ENCODE measurements at regions not wholly inside any gene's neighbourhood (a gene's known extent, or its start where the extent isn't known, plus 50 kb on each side); places are given as distances from the start of the nearest gene placed in this dataset.

DNA sequence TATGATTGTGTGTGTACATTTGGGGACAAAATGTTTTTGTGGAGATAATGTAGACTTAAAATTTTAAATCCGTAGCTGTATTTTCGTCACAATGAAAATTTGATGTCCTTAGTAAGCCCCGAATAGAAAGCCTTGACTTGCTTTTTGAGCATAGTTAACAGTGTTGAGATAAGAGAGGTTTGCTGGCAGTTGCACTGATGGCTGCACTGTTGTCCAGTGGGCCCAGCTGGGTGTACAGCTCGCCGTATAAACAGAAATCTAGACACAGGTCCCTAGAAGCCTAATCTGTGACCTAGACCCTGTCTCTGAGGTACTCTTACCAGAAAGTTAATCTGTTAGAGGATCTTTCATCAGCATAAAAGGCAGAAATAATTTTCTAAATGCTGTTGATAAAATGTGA, 271.3 kb upstream of the DMRT1 start:
- CTCF ChIA-PET = no interaction called here
- FAIRE-seq (no peak), DNase-seq (ENCODE audit: low read depth, low spot score) (no peak)
- no TSS peak for BruUV-seq (replicated peaks)
- intact Hi-C loops (cut with micrococcal nuclease) = no loop called here
- Histone ChIP-seq H2AFZ (ENCODE audit: low read depth, low read length) (no peak overlapping the region), H3K4me2 (ENCODE audit: insufficient read depth, low read length) (no peak overlapping the region), H3K36me3 (ENCODE audit: control insufficient read depth in 2 of 2, extremely low read depth in 1 of 2, insufficient read depth in 2 of 2, low read length in 2 of 2) (no peaks in the 10 kb centered on the region), H3K9me1 (replicated peaks; ENCODE audit: control insufficient read depth, extremely low read depth, insufficient read depth, low read length) (no peaks in the 10 kb centered on the region), H3K79me2 (ENCODE audit: control insufficient read depth, insufficient read depth, low read length) (no peaks in the 10 kb centered on the region), H3K4me1 (ENCODE audit: control insufficient read depth, extremely low read depth, insufficient read depth, low read length) (no peaks in the 10 kb centered on the region), H3K4me3 (replicated peaks in 1 of 3; ENCODE audit: insufficient read depth in 1 of 3, low read depth in 1 of 3, low read length in 3 of 3) (no peak overlapping the region), H3K27ac (ENCODE audit: insufficient read depth, low read depth, low read length) (no peak overlapping the region), H3K27me3 (ENCODE audit: control insufficient read depth in 2 of 2, insufficient read depth in 2 of 2, low read length in 2 of 2) (peaks cover 2 to 4% of the 10 kb centered on the region in 2 experiments), H3K9me3 (replicated peaks; ENCODE audit: control insufficient read depth, insufficient read depth, low read length) (no peaks in the 10 kb centered on the region), H4K20me1 (replicated peaks; ENCODE audit: control insufficient read depth, extremely low read depth, insufficient read depth, low read length) (no peaks in the 10 kb centered on the region), H3K9ac (replicated peaks; ENCODE audit: extremely low read depth, insufficient read depth, low read length) (no peak overlapping the region)
- TF ChIP-seq GATA2 (IDR thresholded peaks at IDR 0.05; ENCODE audit: insufficient read depth, insufficient read length, low read depth, low read length) = no peak
- no peak for TF ChIP-seq EZH2 (IDR thresholded peaks at IDR 0.05; ENCODE audit: borderline replicate concordance, low read depth, low read length, severe bottlenecking)
- TF ChIP-seq MYC (IDR thresholded peaks at IDR 0.05; ENCODE audit: low read depth, low read length) = no peak
- TF ChIP-seq JUN (IDR thresholded peaks at IDR 0.05; ENCODE audit: borderline replicate concordance, insufficient read depth, insufficient read length, low read depth) = no peak
- TF ChIP-seq POLR2A (IDR thresholded peaks at IDR 0.05; ENCODE audit: low read depth, low read length) = no peak
- TF ChIP-seq FOS (IDR thresholded peaks at IDR 0.05; ENCODE audit: borderline replicate concordance, insufficient read depth, low read length) = no peak
- TF ChIP-seq, protein P1, sequence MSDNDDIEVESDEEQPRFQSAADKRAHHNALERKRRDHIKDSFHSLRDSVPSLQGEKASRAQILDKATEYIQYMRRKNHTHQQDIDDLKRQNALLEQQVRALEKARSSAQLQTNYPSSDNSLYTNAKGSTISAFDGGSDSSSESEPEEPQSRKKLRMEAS (IDR thresholded peaks at IDR 0.05; ENCODE audit: insufficient read depth, insufficient read length) = no peak
- POLR2A ChIA-PET = no interaction called here
- dilution Hi-C loops (cut with MboI; ENCODE audit: extremely low pct_ligation_motif_present, low sequenced_read_pairs) = no loop called here

DNA sequence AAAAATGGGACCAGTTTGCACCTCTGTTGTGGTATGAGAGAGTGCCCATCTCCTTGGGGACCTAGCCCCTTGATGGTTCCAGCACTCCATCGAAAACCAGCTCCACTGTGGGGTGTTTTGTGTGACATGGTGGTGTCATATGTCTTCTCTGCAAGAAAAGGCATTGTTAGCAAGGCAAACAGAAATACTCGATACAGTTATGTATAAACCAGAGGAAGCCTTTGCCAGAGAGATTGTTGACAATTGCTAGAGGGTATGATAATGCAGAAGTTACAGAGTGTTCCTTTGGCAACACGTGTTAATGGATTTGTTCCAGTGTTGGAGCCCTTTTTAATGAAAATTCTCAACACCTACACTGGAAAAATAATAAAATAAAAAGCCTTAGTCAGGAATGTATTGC, 270.4 kb upstream of the DMRT1 start:
- no peaks in the 10 kb centered on the region for H3K9me1 ChIP-seq (replicated peaks; ENCODE audit: control insufficient read depth, extremely low read depth, insufficient read depth, low read length)
- H3K27ac ChIP-seq (ENCODE audit: insufficient read depth, low read depth, low read length) = no peak overlapping the region
- dilution Hi-C loops (cut with MboI; ENCODE audit: extremely low pct_ligation_motif_present, low sequenced_read_pairs) = no loop called here
- H3K27me3 ChIP-seq (ENCODE audit: control insufficient read depth in 2 of 2, insufficient read depth in 2 of 2, low read length in 2 of 2) = peaks cover 2 to 4% of the 10 kb centered on the region in 2 experiments
- no peak overlapping the region for H3K4me3 ChIP-seq (replicated peaks in 1 of 3; ENCODE audit: insufficient read depth in 1 of 3, low read depth in 1 of 3, low read length in 3 of 3)
- no peak for TF ChIP-seq GATA2 (IDR thresholded peaks at IDR 0.05; ENCODE audit: insufficient read depth, insufficient read length, low read depth, low read length)
- H4K20me1 ChIP-seq (replicated peaks; ENCODE audit: control insufficient read depth, extremely low read depth, insufficient read depth, low read length) = no peaks in the 10 kb centered on the region
- H3K79me2 ChIP-seq (ENCODE audit: control insufficient read depth, insufficient read depth, low read length) = no peaks in the 10 kb centered on the region
- no peaks in the 10 kb centered on the region for H3K36me3 ChIP-seq (ENCODE audit: control insufficient read depth in 2 of 2, extremely low read depth in 1 of 2, insufficient read depth in 2 of 2, low read length in 2 of 2)
- H3K9me3 ChIP-seq (replicated peaks; ENCODE audit: control insufficient read depth, insufficient read depth, low read length) = no peaks in the 10 kb centered on the region
- no peak overlapping the region for H2AFZ ChIP-seq (ENCODE audit: low read depth, low read length)
- no TSS peak for BruUV-seq (replicated peaks)
- H3K9ac ChIP-seq (replicated peaks; ENCODE audit: extremely low read depth, insufficient read depth, low read length) = no peak overlapping the region
- ChIA-PET POLR2A (no interaction called here), CTCF (no interaction called here)
- FAIRE-seq (no peak), DNase-seq (ENCODE audit: low read depth, low spot score) (no peak)
- intact Hi-C loops (cut with micrococcal nuclease) = no loop called here
- H3K4me2 ChIP-seq (ENCODE audit: insufficient read depth, low read length) = no peak overlapping the region
- H3K4me1 ChIP-seq (ENCODE audit: control insufficient read depth, extremely low read depth, insufficient read depth, low read length) = no peaks in the 10 kb centered on the region

Data from endothelial cell of umbilical vein (primary cell).